ENCODE measurements at regions not wholly inside any gene's neighbourhood (a gene's known extent, or its start where the extent isn't known, plus 50 kb on each side); places are given as distances from the start of the nearest gene placed in this dataset.

- DNase-seq, result no peak
Observed at GRCh38 chr10:61356354-61356753, 96.8 kb downstream of the TMEM26 start.

- DNase-seq, result no peak
Observed at GRCh38 chr10:61355211-61355610, 98.0 kb downstream of the TMEM26 start.

- DNase-seq, result no peak
Observed at GRCh38 chr10:61354401-61354975, 98.7 kb downstream of the TMEM26 start.

DNA sequence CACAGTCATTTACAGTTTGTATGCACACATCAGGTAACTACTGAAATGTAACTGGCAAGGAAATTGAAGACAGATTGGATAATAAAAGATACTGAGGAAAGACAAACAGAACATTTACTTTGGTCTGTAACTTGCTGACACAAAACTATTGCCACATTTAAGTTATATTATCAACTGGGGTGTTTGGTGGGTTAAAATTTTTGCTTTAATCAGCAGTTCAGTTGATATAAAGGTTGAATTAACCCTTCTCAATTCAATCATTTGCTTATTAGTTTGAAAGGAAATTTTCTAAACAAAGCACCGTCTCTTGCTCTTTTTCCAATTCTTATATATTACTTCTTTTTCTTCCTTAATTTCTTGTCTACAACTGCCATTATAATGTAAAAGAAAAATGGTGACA, 102.4 kb downstream of the TMEM26 start:
- DNase-seq, result no peak

- no peak for DNase-seq
Observed at GRCh38 chr10:61350068-61350467, 103.1 kb downstream of the TMEM26 start.

DNA sequence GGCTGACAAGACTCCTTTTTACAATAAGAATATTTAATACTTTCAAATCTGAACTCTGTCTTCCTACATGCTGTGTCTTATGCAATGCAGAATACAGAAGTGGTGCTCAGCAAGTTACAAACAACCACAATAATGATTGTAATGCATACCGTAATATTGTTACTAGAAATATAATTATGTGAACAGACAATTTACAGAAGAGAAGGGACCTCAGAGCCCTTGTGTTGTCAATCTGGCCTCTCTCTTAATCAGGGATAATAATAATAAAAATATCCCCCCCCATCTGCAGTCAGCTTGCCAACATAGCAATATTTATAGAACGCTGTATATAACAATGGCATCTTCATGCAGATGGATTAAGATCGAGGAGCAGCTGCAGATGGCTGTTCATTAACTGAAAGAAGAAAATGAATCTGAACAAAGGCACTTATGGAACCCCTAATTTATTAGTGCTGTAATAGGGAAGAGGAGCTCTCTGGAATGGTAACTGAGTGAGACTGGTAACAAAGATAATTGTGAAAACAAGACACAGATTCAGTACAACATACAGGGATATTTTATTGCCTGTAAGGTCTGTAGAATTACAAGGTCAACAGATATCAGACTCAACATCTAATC, 106.3 kb downstream of the TMEM26 start:
- no peak for DNase-seq

DNA sequence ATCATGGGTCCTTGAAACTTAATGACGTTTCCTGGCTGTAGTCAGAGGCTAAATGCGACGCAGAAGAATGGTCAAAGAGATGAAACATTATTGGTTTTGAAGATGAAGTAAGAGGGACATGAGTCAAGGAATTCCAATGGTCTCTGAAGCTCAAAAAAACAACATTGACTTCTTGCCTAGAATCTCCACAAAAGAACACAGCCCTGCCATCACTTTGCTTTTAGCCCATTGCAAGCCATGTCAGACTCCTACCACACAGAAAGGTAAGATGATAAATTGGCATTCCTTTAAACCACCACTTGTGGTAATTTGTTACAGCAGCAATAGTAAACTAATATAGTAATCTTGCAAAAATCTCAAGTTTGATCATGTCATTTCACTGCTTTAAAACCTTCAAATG, 109.4 kb downstream of the TMEM26 start:
- DNase-seq, result no peak

DNA sequence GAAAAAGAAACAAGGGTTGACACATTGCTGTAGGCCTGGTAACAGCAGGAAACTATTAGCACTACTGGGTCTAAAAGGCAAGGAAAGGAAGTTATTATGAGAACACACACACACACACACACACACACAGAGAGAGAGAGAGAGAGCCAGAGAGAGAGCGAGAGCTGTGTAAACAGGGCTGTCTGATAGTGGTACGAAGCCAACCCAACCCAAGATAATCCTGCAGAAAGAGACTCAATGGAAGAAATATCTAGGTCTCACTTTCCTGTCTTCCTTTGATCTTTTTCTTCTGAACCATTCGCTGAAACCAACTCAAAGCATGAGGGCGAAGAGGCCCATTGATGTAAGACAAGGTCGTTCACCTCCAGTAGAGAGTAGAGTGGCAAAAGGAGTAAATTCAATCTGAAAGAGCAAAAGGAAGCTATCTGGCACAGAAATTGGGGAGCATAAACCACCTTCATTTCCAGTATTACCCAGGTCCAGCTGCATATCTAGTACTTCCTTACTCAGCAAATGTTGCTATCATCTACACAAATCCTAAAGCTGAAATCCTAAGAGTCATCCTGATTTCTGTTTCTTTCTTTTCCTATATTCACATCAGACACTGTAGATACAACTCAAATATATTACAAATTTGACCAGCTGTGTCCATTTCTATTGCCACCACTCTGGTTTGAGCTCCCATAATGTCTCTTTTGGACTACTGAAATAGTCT, 110.2 kb downstream of the TMEM26 start:
- DNase-seq, result no peak

DNA sequence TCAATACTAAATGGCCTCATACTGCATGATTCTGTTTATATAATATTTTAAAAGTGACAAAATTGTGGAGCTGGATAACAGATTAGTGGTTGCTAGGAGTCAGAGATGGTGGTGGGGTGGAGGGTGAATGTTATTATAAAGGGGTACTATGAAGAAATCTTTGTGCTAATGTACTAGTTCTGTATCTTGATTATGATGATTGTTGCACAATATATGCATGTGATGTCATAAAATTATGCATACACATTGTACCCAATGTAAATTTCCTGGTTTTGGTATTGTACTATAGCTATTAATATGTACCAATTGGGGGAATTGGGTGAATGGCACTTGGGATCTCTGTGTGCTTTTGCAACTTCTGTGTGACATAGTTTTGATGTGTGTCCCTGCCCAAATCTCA, 112.2 kb downstream of the TMEM26 start:
- DNase-seq, result no peak

- DNase-seq, result no peak
Observed at GRCh38 chr10:61338146-61338545, 115.0 kb downstream of the TMEM26 start.

GRCh38 chr10:61337741-61338140, 115.4 kb downstream of the TMEM26 start:
- DNase-seq, result no peak

DNA sequence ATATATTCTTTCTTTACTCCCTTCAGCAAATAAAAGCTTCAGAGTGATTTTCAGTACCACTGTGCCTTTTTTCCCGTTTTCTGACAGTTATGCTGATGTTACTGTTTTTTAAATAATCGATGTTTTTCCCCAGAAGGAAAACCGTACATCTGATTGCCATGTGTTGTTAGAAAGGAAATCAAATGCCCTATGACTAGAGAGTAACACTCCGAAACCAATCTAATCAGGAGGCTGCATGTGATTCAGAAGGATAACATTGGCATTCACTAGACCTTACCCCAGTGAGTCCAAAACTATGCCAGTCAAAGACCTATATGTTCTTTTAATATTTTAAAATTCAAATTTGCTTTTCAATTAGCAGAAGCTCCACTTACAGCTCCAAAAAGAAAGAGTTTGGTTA, 116.3 kb downstream of the TMEM26 start:
- no peak for DNase-seq

DNA sequence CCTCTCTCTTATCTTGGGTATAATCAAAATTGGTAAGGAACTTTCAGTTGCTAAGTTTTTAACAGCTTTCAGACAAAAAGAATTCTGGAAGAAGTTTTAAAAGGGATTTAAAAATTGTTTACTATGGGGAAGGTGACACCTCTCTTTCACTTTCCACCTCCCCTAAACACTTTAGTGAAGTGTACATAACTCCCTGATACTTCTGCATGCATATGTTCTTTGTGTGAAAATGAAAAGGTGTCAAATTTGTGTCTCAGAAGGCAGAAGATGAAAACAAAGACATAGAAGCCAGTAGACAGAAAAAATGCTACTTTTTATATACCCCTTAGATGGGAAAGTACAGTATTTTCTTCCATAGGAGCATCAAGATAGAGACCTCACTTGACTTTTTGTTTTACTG, 117.8 kb downstream of the TMEM26 start:
- DNase-seq, result no peak

- no peak for DNase-seq
Observed at GRCh38 chr10:61332581-61332980, 120.6 kb downstream of the TMEM26 start.

- no peak for DNase-seq
Observed at GRCh38 chr10:61330669-61331068, 122.5 kb downstream of the TMEM26 start.

DNA sequence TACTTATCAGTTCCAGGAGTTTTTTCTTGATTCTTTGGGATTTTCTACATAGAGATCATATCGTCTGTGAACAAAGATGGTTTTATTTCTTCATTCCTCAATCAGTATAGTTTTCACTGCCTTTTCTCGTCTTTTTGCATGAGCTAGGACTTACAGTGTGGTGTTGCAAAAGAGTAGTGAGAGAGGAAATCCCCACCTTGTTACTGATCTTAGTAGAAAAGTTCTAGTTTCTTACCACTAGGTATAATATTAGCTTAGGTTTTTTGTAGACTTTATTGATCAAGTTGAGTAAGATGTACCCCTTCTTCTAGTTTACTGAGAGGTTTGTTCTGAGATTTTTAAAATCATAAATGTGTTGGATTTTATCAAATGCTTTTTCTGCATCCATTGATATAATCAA, 123.3 kb downstream of the TMEM26 start:
- DNase-seq, result no peak

DNA sequence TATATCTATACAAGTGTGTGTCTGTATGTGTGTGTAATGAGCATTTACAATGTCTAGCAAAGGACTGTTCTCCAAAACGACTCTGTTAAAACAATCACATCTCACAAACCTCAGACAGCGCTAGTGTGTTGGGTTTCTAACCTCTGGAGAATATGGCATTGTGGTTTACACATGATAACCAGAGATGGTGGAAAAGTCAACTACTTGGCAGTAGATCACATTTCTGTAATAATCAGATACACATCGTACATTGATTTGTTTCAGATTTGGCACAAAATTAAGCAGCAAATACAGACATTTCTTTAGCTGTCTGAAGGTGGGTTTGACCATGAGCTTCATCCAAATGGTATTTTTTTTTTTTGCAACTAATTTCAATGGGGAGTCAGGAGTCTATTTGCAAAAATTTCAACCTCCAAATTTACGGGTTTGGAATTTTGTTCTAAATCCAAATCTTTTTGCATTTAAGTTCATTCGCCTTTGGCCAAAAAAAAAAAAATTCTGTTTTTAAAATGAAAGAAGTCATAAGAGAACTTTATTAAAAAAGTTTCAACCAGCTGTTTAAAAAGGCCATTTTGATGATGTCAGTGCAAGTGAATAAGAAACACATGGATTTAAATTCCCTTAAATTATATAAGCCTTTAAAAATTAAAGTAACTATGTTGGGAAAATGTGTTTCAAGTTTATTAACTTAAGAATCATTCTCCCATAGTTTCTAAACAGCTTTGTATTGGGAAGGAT, 127.8 kb downstream of the TMEM26 start:
- DNase-seq, result no peak

DNA sequence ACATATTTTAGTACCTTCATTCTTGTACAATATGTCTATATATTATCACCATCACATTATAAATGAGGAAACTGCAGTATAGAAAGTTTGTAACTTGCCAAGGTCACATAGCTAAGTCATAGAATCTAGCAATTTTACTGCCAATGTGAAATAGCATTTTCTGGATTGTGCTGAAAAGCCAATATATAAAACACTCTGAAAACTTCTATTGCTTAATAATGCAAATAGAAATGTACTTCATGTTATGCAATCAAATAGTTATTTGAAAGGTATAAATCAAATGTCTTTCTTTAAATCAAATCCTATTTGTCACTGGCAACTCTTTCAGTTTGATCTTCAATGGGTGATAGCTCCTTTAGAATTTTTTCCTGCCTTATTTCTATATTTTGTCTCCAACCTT, 129.5 kb downstream of the TMEM26 start:
- no peak for DNase-seq

DNA sequence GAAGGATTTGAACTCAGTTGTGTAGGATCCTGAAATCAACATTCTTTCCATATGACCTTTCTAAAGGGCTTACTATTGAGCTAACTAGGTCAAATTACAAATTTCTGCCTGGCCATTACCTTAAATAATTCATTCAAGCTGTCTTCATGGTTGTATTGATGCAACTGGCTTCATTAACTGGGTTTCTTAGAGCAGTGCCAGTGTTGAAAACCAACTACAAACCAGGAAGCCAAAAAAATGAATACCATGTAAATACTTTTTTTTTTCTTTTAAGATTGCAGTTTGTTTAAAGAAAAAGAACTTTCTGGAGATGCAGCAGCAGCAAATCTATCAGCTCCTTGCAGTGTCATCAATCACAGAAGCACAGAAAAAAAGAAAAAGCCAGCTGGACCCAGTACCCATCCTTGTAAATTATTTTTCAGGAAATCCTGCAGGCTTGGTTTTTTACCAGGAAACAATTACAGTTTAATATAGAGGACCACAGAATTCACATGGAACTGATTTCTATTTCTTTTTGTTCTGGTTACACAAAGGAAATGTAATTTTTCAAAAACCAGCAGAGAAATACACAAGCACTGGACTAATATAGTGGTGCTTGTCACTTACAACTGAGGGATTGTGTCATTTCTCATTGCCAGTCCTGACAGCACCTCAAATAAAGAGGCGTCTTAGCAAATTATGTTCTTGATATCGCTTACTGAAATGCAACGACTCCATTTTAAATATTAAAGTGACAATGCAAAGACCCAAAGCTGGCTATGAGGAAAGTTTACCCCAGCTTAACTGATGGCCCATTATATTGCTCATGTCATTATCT, 131.9 kb downstream of the TMEM26 start:
- DNase-seq, result no peak

DNA sequence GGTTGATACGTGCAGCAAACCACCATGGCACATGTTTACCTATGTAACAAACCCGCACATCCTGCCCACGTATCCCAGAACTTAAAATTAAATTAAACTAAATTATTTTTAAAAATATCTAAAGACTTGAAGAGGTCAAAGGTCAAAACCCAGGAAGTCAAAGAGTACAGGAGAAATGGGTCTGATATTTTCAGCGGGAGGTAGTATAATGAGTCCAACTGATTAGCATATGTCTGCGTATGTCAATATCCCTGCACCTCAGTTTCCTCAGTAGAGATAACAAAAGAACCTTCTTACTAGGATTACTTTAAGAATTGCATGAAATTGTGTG, 133.0 kb downstream of the TMEM26 start:
- DNase-seq, result no peak

DNA sequence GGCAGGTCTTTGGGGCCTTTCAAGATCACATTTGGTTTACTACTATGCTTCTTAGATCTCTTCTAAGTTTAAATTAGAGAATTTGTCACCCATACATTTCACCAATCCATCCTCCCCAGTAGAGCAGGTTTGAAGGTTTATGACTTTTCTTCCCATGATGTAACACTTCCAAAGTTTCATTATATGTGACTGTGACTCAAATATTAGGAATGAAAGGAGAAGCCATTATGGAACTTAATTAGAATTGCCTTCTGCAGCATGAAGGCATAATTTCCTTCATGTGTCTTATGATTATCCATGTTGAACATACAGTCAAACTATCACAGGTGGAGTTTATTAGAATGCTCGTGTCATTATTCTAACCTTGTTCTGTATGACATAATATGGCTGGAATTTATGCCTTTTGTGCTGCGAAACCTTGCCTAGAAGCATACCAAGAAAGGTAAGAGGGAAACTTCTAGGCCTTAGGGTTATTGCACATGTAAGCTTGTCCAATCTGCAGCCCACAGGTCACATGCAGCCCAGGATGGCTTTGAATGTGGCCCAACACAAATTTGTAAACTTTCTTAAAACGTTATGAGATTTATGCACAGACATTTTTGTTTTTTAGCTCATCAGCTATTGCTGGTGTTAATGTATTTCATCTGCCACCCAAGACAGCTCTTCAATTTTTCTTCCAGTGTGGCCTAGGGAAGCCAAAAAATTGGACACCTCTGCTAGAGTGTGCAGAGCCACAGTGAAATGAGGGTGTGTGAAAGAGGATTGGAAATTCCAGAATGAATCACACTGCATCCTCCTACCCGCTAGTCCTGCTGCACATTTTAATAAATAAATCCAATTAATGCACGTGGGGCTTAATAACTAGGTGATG, 133.6 kb downstream of the TMEM26 start:
- no peak for DNase-seq

DNA sequence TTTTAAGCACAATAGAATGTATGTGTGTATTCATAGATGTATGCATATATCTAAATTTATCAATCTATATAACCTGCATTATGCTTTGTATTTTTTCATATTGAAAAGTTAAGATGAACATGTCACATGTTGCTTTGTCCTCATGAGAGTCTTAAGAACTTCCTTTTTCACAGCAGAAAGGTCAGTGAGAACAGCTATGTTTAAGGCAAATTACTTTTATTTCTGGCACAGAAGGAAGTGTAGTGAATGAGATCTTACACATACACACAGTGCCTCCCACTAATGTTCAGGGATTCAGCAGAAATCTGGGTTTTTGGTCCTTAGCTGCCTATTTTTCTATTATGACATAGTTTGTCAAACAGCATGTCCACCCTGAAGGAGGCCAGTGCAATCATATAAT, 134.8 kb downstream of the TMEM26 start:
- no peak for DNase-seq
